ENCODE measurements at regions not wholly inside any gene's neighbourhood (a gene's known extent, or its start where the extent isn't known, plus 50 kb on each side); places are given as distances from the start of the nearest gene placed in this dataset.

DNA sequence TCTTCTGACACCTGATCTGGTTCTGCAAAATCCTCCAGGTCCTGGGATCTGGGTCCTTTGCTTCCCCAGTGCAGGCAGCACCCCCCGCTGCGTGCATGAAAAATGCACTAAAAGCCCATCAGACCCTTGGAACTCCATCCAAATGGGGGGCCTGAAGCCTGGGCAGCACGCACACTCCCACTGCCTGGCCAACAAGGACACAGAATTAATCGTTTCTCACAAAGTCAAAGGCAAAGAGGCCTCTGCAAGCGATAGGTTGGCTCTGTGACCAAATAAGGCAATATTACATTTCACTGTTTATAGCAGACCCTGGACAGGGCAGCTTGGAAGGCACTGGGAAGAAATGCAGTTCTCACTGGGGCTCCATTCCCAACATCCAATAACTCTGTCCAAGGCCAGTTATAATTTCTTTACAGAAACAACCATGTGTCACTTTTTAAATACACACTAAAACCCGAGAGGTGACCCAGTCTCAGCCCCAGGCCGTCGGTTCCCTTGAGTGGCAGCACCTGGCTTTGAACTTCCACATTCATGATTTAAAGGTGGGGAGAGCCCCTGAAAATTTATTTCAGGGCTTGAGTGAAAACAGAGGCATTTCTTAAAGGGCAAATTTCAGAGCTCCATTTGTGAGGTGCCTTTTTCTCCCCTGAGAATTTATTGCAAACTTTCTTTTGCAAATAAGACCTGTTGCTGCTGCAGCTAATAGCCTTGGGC, 114.4 kb upstream of the ANO1 start:
- TF ChIP-seq GATA2 (IDR thresholded peaks at IDR 0.05; ENCODE audit: low read depth, low read length) (no peak), GATA3 (IDR thresholded peaks at IDR 0.05; ENCODE audit: low read depth, low read length) (no peak)
